KMS-11 (cell line): ENCODE measurements at regions not wholly inside any gene's neighbourhood (a gene's known extent, or its start where the extent isn't known, plus 50 kb on each side); places are given as distances from the start of the nearest gene placed in this dataset.

Experiments used
- H2AFZ ChIP-seq: fragments of 200-600 bp; sonication (generic); 2 replicates; pipeline ENCODE4 v1.6.1; 2016; ENCODE audit warnings: antibody characterized with exemption, mixed run types, low read depth
- H3K27ac ChIP-seq: fragments of 200-600 bp; sonication (generic); 2 replicates; pipeline ENCODE4 v1.6.1; 2016; ENCODE audit warnings: mild to moderate bottlenecking, mixed run types
- H3K27me3 ChIP-seq: fragments of 200-600 bp; sonication (generic); 2 replicates; pipeline ENCODE4 v1.6.1; 2017; ENCODE audit warnings: mild to moderate bottlenecking, low read depth, mixed run types, moderate library complexity; ENCODE audit not compliant: insufficient read depth
- H3K36me3 ChIP-seq: fragments of 200-600 bp; sonication (generic); 2 replicates; pipeline ENCODE4 v1.6.1; 2017; ENCODE audit warnings: mild to moderate bottlenecking, mixed run types; ENCODE audit not compliant: insufficient read depth
- H3K4me1 ChIP-seq: fragments of 200-600 bp; sonication (generic); 2 replicates; pipeline ENCODE4 v1.6.1; 2016; ENCODE audit warnings: mild to moderate bottlenecking, low read depth, mixed run types; ENCODE audit not compliant: poor library complexity, severe bottlenecking
- H3K4me2 ChIP-seq: fragments of 200-600 bp; sonication (generic); 2 replicates; pipeline ENCODE4 v1.7.0; 2016; ENCODE audit warnings: mild to moderate bottlenecking, mixed run types
- H3K4me3 ChIP-seq: fragments of 200-600 bp; sonication (generic); IDR thresholded peaks from 2 replicates; pipeline ENCODE4 v1.6.1; 2017; ENCODE audit warnings: low read depth, low read length, mixed read lengths; ENCODE audit not compliant: insufficient read depth
- H3K79me2 ChIP-seq: fragments of 200-600 bp; sonication (generic); 2 replicates; pipeline ENCODE4 v1.6.1; 2016; ENCODE audit warnings: low read depth, mixed run types; ENCODE audit not compliant: insufficient read depth
- H3K9ac ChIP-seq: fragments of 200-600 bp; sonication (generic); 2 replicates; pipeline ENCODE4 v1.6.1; 2016; ENCODE audit warnings: mild to moderate bottlenecking, mixed run types
- H4K20me1 ChIP-seq: fragments of 200-600 bp; sonication (generic); 2 replicates; pipeline ENCODE4 v1.6.1; 2016; ENCODE audit warnings: mild to moderate bottlenecking, mixed run types; ENCODE audit not compliant: insufficient read depth
- TF ChIP-seq, protein P1 (sequence below): fragments of 200-600 bp; sonication (generic); conservative IDR thresholded peaks from 2 replicates; pipeline ENCODE4 v1.6.1; 2017; ENCODE audit warnings: low read depth, mild to moderate bottlenecking, antibody characterized with exemption, low read length, moderate library complexity, mixed read lengths

DNA sequence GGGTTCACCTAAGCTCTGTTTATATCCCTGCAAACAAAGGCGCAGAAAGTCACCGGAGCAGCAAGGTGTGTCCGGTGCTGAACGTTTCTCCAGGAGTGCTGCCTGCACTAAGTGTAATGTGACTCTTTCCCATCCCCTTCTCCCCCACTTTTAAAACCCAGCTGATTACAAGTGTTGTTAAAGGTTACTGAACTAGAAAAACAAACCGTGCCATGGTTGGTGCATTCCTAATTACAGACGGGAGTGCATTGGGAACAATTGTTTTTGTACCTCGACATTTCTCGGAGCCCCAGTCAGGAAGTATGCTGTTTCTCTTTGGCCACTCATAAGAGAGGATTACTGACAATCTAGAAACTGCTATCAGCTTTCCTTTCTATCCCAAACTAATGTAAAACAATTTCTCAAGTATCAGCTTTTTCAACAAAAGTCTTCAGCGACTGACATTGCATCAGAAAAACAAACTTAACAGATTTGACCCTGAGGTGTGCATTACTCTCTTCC lies 441.0 kb upstream of the SALL1 start:
- Histone ChIP-seq H3K4me3 (no peak overlapping the region), H3K4me1 (no peaks in the 10 kb centered on the region), H3K36me3 (no peaks in the 10 kb centered on the region), H4K20me1 (no peaks in the 10 kb centered on the region), H3K79me2 (no peaks in the 10 kb centered on the region), H3K27ac (no peak overlapping the region), H2AFZ (no peak overlapping the region), H3K9ac (no peak overlapping the region), H3K27me3 (no peaks in the 10 kb centered on the region), H3K4me2 (no peak overlapping the region)
- TF ChIP-seq, protein P1, sequence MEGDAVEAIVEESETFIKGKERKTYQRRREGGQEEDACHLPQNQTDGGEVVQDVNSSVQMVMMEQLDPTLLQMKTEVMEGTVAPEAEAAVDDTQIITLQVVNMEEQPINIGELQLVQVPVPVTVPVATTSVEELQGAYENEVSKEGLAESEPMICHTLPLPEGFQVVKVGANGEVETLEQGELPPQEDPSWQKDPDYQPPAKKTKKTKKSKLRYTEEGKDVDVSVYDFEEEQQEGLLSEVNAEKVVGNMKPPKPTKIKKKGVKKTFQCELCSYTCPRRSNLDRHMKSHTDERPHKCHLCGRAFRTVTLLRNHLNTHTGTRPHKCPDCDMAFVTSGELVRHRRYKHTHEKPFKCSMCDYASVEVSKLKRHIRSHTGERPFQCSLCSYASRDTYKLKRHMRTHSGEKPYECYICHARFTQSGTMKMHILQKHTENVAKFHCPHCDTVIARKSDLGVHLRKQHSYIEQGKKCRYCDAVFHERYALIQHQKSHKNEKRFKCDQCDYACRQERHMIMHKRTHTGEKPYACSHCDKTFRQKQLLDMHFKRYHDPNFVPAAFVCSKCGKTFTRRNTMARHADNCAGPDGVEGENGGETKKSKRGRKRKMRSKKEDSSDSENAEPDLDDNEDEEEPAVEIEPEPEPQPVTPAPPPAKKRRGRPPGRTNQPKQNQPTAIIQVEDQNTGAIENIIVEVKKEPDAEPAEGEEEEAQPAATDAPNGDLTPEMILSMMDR = no peak

DNA sequence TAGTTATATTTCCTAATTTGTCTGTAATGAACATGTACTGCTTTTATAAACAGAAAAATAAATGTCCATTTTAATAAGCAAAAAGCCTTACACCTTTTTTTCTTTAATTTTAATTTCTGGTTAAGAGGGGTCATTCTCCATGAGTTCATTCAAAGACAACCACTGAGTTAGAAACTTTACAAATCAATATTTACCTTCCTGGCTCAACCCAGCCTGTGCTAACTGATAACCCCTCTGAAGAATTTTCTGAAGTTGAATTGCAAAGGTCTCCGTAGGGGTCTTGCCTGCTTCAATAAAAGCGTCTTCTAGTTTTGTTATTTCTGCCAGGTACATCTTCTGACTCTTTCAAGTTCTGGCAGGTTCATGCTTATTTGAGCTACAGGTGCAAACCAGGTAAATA lies 440.4 kb upstream of the SALL1 start:
- H2AFZ ChIP-seq = no peak overlapping the region
- H3K79me2 ChIP-seq = no peaks in the 10 kb centered on the region
- H3K36me3 ChIP-seq = no peaks in the 10 kb centered on the region
- no peaks in the 10 kb centered on the region for H3K4me1 ChIP-seq
- no peak overlapping the region for H3K27ac ChIP-seq
- no peaks in the 10 kb centered on the region for H3K27me3 ChIP-seq
- TF ChIP-seq, protein P1 = no peak
- no peak overlapping the region for H3K4me2 ChIP-seq
- no peaks in the 10 kb centered on the region for H4K20me1 ChIP-seq
- no peak overlapping the region for H3K9ac ChIP-seq
- H3K4me3 ChIP-seq = no peak overlapping the region

DNA sequence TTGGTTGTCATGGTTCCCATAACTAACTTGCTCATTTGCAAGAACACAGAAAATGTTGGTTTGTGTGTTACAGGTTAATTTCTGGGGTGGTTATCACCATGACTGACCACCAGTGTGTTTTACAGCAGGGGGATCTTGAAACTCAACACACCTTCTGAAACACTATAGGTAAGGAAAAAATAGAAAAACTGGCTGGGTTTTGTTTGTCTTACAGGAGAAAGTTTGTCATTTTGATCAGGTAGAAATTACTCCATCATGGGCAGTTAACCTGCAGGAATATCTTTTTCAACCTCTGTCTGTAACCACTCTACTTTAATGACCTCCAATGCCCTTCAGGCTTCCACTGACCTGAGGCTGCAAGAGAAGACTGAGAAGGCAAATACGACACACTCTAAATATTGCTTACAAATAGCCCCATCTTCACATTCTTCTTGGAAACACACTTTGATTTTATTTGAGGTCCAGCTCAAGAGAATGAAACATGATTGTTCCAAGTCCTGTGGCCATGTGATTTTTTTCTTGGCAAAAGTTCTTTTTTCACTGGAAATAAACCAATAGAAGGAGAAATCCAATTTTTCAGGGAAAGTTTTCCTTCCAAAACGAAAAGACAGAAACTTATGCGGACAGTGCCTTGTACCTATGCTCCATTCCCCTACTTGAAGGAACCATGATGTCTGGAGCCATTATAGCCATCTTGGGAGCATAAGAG lies 428.7 kb upstream of the SALL1 start:
- H3K4me1 ChIP-seq = no peaks in the 10 kb centered on the region
- H3K27me3 ChIP-seq = no peaks in the 10 kb centered on the region
- no peak overlapping the region for H2AFZ ChIP-seq
- no peak overlapping the region for H3K4me3 ChIP-seq
- H3K9ac ChIP-seq = no peak overlapping the region
- no peak overlapping the region for H3K4me2 ChIP-seq
- TF ChIP-seq, protein P1 = no peak
- no peaks in the 10 kb centered on the region for H4K20me1 ChIP-seq
- no peaks in the 10 kb centered on the region for H3K36me3 ChIP-seq
- H3K27ac ChIP-seq = no peak overlapping the region
- no peaks in the 10 kb centered on the region for H3K79me2 ChIP-seq

DNA sequence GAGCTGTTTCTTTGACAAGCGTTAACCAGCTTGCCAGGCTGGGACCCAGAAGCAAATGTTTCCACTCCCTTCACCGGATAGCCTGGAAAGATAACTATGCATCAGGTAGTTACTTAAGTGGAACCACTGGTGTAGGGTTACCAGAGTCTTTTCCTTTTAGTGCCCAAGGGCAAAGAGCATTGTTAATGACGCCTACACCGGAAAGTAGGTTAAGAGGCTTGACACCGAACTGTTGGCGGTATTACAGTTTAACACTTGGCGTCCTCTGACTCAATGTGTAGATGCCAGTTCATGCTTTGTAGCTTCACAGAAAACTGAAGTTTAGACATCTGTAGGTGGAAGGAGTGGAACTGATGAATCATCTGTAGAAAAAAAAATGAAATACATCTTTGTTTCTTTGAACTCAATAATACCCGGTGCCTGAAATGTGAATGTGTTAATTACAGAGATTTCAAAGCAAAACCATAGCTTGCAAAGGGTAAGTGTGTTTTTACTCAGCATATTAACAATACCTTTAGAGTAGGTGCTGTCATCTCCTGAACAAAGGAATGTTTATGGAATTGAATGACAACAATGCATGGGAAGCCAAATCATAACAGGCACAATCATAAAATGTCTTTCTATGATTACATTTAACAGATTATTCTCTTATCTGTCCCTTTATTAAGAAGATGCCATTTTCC lies 426.7 kb upstream of the SALL1 start:
- Histone ChIP-seq H3K9ac (no peak overlapping the region), H3K4me2 (no peak overlapping the region), H3K27me3 (no peaks in the 10 kb centered on the region), H2AFZ (no peak overlapping the region), H3K27ac (no peak overlapping the region), H3K4me1 (no peaks in the 10 kb centered on the region), H3K36me3 (no peaks in the 10 kb centered on the region), H4K20me1 (no peaks in the 10 kb centered on the region), H3K4me3 (no peak overlapping the region), H3K79me2 (no peaks in the 10 kb centered on the region)
- TF ChIP-seq, protein P1 = no peak
